Putamen (tissue), 1 donor: ENCODE measurements at regions not wholly inside any gene's neighbourhood (a gene's known extent, or its start where the extent isn't known, plus 50 kb on each side); places are given as distances from the start of the nearest gene placed in this dataset.
A peak's percentile ranks its signal among the peaks of the same experiment; 100 is the strongest.

Experiments
- DNase-seq: peaks from one replicate; pipeline ENCODE4 v3.0.0-alpha.2; 2016; ENCODE audit warnings: low spot score

DNA sequence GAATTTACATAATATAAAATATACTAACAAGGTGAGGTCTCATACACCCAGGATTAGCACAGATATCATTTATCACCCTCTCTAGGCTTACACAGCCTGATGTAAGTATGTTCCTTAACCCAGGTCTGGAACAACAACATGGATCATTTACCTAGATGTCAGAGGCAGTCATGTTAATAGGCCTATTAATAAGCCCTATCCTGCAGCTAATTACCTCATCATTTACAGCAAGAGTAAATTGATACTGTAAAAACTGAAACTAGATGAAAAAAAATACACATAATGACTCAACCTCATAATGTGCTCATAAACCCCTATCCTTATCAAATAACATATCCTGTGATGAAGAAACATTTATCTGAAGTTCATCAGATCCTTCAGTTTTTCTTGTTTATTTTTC, 334.3 kb upstream of the MANEA start:
- DNase-seq, result no peak

DNA sequence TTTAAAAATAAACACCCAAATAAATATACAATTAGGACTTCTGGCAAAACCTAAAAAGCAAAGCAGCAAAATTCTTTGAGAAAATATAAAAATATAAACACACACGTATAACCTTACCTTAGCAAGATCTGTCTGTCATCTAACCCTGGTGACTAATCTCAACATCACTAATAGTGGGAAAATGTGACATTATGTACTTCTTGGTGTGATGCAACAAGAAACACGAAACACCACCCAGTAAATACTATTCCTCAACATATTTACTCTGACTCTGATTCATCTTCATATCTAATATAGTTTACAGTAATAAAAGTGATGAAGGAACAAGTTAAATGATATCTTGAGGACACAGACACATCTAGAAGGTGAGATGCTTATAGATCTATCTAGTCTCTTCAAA, 332.6 kb upstream of the MANEA start:
- DNase-seq, result no peak

DNA sequence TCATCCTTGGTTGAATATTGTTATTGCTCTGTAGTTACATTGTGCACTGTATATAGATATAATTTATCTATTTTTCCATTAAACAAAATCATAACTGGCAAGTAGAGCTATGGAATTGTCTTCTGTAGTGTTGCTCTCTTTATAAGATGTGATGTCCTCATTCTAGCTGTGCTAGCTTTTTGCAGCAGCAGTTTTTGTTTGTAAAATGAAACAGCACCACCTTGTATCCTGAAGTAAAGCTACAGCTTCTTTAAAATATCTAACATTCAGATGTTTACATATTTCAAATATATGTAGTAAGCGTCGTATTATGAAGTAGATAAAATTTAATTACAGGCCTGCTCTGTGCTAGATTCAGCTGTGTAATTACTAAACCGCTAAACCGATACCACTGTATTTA, 328.8 kb upstream of the MANEA start:
- DNase-seq, result no peak

DNA sequence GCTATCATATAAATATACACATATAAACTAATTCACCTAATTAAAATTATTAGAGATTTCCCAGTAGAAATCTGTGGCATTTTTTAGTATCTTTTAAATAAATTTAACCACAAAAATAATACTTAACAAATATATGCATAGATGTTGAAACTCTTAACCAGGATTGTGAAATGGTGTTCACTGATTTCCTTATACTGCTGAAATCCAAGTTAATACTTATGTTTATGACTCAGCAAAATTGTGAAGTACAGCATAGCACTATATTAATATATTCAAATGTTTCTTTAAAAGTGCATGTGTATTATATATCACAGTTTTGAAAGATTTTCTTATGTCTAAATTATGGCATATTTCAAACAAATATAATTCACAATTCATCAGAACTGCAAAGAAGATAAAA, 328.2 kb upstream of the MANEA start:
- no peak for DNase-seq

DNA sequence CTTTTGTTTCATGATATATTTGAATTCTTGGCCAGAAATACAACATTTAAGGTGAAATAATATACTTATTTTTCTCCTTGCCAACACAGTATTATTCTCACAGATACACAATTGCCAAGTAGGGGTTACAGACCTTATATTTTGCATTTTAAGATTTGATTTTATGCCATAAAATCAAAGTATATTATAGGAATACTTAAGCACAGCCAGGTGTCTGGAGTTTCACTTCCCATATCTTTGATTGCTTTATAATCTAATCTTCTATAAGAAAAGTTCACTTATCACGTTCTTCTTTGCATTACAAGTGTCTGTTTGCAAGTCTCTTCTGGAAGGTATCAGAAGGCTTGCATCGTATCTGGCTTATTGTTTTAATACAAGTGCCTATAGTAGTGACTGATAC, 327.7 kb upstream of the MANEA start:
- DNase-seq, result no peak

DNA sequence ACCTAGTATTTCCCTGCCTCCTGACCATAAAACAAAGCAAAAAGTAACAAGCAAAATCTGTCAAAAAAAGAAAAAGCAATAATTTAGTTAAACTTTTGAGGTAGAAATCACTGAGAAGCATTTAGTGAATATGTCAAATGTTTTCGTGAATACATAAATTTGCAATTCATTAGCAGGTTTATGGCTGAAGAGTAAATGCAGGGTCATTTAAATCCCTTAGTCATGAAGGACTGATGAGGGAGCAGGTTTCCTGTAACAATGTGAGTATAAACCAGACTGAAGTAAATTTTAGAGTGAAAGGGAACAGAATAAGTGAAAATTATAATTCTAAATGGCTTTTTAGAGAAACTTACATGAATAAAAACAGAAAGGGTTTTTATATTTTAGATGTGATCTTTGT, 313.5 kb upstream of the MANEA start:
- DNase-seq, result no peak

DNA sequence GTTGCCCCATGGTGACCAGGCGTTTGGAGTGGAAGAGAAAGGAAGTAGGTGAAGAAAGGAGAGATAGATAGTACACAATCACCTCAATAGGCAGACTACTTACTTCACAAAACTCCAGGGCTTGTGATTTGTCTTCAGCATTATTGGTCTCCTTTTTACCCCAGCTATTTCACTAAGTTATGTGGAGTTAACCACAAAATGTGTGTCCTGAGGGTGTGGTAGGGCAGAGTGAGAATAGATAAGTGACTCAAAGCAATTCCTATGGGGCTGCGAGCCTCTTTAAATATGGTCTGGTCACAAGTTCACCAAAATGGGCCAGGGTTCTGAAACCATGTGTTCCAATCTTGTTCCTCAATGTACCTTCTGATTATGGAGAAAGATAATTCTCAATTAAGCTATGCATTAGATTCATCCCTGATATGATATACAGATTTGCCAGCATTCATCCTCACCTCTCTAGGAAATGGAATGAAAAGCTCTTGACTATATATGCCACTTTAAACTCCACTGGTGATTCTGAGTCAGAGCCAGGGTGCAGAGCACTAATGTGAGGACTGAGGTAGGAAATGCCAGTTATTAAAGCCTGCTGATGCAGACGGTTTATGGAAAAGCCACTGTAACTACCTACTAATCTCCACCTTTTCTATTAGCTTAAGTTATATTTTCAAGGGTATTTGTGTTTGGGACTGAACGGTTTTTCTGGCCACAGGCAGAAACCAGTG, 310.6 kb upstream of the MANEA start:
- no peak for DNase-seq

DNA sequence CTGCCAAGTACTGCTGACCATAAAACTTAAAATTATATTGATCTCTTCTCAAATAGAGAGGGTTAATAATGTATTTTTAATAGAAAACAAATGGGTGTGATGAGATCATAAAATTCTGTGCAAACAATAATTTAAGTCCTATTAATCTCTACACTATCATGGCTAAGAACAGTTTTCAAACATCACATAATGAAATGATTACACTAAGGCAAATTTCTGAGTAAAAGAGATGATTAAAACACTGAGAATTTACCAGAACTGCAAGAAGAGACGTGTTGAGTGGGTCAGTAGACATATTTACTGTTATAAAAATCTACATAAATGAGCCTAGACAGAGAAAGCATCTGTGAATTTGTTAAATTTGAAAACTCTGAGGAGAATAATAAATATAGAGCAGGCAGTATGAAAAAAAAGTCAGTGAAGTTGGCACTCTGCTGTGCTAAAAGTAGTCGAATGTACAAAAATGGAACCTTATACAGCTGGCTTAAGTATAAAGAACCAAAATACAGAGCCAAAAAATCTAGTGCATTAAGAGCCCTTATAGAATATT, 302.6 kb upstream of the MANEA start:
- DNase-seq, result no peak

DNA sequence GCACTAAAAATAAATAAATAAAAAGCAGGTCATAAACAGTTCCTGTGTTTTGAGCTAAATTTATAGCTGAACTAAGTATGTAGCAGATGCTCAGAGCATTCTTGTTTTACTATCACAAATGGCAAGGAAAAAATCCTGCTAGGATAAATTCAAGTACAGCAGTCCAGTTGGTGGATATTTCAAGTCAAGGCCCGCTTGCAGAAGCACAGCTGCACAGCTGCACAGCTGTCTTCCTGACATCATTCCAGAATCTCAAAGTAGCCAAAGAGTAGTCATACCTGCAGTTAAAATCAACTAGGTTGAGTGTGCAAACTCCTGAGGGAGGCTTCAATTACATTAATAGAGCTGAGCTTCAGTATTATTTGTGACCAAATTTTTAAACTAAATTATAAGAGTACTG, 297.7 kb upstream of the MANEA start:
- no peak for DNase-seq

DNA sequence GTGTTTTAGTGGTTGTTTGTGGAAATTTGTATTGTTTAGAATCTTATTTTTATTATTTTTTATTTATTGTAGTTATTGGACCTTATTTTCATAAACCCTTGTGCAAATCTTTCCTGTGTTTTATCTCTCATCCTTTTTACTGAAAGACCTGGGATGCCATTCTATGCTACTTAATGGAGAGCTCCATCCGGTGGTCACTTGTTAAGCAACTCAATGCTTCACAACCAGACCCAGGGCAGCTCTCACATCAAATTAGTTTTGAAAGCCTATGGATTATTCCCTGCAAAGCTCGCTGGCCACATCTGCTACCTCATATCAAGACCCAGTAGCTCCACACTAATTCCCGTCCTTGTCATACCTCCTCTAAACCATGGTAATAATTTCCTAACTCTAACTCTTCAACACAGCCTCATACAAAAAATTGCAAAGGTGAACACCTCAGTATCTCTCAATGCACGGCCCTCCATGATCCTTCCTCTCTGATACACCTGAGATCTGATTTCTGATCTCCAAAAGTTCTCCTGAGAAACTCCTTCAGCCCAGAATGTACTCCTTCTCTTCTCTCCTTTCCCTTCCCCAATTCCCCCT, 296.6 kb upstream of the MANEA start:
- DNase-seq, result peak; percentile 15

DNA sequence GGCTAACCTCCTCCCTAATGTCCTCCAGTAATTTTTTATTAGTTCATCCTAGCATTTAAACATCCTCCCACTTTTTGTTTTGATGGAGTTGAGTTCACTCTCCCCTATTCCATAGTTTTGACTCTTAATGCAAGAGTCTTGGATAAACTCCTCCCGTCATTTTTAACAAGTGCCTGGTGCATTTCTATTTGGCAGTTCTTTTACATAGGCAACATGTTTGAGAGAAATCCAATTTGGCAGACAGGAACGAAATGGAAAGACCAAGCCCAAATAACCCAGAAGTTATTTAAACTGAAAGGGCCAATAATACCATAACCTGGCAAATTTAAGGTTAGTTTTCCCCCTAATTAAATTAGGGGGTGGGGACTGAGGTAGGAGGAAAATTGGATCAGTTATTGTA, 291.5 kb upstream of the MANEA start:
- DNase-seq, result no peak

DNA sequence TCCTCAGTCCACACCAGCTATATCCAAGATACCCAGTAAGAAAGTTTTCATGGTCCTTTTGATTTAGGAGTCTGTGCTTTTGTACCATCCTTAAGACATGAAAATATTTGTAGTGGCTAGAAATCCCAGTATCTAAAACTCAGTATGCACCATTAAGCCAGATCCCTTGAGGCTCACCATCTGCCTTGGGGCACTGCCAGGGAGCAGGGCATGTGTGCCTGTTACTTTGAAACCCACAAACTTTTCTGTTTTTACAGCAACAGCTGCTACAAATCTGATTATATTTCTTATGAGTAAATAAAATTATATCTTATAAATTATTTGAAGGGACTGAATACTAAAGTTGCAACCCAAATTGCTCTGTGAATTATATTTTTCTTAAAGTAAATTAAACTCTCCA, 290.5 kb upstream of the MANEA start:
- no peak for DNase-seq

DNA sequence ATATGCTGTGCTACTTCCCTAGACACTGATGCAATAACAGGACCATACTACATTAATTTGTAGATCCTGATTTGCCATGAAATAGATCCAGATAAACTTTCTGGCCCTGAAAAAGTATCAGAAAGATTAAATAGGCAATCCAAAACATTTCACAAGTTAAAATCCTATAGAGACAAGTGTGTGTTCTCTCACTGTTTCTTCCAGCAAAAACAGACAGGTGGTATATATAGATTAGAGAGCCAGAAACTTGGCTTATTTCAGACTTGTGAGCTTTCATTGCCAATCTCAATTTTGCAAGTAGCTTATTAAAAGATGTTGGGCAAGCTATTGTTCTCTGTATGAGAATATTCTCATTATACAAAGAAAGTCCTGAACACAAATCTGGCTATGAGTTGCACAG, 289.1 kb upstream of the MANEA start:
- no peak for DNase-seq

DNA sequence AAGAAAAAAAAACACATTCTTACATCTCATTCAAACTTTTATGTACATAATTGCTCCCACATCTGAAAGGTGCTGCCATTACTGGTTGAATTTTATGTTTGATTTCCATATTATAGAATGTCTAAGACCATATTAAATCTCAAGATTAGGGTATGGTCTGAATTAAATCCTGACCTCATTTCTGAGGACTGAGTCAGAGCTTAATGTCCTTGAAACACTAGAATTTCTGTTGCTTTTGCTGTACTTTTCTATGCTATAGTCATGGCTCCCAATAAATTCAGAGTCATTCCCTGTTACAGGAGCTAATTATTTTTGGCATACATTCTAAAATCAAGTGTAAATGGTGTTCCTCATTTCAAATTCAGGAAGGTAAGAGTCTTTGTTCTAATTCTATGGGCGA, 285.3 kb upstream of the MANEA start:
- DNase-seq, result no peak

DNA sequence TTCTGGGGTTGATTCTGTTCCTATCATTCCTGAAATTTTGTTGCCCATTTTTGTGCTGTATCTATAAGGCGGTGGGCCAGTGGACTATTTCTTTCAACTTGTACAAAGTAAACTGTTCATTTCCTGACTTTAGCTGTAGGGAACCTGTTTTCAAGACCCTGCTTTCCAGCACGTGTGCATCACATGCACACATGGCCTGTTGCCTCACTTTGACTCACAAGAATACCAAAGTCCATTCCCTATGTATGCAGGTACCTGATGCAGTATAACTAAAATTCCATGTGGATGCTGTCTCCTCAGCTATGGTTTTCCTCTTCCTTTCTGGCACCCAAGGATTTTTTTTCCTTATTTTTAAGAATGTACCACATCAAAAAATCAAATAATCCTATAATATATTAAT, 284.1 kb upstream of the MANEA start:
- DNase-seq, result no peak

DNA sequence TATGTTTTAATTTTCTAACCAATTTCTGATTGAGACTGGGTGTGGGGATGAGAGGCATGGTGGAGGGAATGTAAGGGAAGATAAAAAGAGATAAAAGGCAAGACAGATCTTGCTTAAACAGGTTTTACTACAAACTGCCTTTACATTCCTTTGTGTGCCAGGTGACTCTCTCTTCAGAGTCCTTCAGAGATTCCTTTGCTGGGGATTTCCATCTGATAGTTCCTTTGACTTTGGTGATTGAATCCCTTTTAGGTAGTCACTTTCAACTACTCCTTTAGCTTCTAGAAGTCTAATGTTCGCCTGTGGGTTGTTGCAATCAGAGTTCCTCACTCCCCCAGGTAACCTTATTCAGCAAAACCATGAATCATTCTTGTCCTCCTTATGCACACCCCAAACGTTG, 283.3 kb upstream of the MANEA start:
- no peak for DNase-seq

DNA sequence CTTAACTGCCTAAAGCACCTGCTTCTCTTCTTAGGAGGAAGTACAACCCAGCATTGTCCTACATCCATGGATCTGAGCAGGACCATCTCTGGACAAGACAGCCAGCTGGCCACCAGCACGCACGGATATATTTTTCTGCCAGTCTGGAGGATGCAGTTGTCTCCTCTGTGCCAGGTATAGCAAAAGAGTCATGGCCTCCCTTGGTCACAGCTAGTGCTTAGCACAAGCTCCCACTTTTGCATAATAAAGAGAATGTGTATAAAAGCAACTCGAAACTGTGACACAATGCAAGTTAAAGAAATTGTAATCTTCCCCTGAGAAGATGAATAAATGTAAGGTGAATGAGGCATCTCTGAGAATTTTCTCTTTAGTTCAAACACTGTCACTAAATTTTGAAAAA, 267.8 kb upstream of the MANEA start:
- no peak for DNase-seq

DNA sequence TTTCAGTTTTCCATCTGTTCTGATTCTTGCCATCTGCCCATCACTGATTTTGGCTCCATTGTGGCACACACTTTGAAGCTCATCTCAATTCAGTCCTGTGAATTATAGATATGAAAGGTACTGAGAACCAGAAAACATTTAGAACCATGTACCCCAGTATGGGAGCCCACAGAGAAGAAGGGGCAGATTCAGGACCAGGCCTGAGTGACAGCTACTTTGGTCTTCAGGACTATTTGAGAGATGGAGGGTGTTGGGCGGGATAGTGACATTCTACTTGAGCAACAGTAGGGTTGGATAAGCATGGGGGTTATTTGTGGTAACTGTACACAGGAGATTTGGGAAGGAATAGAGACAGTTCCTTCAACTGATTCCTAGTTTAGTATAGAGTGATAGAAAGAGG, 259.2 kb upstream of the MANEA start:
- DNase-seq, result no peak

DNA sequence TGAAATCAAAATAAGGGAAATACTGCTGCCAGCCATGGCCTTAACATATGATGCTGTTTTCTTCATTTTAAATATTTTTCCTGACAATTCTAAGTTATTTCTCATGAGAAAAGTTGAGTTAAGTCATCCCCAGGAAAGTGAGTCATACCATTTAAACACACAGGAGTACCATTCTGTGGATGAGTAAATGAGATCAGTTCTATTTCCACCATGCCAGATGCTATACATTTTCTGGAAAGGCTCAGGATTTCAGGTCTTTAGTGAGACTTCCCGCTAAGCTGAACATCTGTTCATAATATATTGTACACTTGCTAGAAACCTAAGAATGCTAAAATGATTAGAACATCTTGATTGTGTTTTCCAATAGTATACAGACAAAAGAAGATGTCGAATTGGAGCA, 256.2 kb upstream of the MANEA start:
- no peak for DNase-seq

DNA sequence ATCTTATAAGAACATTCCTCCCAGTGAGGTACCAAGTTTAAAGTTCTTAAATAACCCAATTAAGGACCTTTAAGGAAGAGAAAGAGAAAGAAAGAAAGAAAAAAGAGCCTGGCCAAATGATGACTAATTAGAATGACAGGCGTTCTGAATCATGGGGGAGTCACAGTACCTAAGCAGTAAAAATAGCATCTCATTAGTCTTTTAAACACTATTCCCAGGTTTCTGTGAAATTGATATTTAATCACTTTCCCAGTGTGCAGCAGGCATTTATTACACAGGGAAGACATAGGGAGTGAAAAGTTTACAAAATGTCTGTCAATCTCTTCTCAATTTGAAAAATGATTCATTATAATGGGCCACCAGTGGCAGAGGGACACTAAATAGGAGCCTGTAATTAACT, 251.4 kb upstream of the MANEA start:
- DNase-seq, result peak; percentile 20

DNA sequence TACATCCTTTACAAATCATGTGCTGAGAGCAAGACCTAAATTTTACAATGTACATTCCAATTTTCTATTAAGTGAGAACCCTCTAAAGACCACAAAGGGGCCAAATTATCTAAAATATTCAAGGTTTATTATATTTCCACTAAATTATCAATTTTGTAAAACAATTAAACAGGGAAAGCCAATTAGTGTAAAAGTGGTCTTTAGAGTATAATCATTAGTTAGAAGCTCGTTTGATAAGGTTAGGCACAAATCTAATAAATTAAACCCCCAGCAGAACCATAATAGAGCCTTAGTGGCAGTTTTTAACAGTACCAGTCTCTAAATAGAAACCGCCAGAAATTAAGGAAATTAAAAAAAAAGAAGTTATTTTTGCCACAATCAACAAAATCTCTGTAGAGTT, 249.1 kb upstream of the MANEA start:
- DNase-seq, result no peak

DNA sequence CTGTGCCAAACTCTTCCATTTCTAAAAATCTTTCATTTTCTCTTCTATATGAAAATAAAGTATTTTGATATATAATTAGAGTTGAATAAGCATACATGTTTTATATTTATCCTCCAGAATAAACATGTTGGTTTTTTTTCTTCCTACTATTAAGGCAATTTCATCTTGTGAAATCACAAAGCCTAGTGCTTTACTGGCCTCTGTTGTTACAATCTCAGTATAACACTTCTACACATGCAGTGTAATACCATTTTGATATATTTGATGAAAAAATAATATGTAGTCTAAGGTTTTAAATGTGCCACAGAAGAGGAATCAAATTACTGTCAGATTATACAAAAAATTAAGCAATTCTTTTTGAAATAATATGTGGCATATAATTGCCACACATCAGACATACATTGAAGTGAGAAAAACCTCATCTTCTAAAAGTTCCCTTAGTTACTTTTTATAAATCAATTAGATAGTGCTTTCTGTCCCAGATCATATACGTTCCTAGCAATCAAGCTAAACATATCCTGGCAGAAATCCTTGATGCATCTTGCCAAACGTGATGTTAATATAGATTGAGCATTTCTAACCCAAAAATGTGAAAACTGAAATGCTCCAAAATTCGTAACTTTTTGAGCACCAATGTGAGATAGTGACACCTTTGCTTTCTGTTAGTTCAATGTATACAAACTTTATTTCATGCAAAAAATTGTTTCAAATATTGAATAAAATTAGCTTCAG, 225.1 kb upstream of the MANEA start:
- no peak for DNase-seq

DNA sequence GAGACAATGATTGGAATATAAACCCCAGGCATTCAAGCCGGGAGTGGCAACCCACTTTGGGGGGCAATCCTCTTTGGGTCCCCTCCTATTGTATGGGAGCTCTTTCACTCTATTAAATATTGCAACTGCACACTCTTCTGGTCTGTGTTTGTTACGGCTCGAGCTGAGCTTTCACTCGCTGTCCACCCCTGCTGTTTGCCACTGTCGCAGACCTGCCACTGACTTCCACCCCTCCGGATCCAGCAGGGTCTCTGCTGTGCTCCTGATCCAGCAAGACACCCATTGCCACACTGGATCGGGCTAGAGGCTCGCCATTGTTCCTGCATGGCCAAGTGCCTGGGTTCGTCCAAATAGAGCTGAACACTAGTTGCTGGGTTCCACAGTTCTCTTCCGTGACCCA, 222.8 kb upstream of the MANEA start:
- DNase-seq, result no peak
